H1 (cell line): ENCODE measurements at regions not wholly inside any gene's neighbourhood (a gene's known extent, or its start where the extent isn't known, plus 50 kb on each side); places are given as distances from the start of the nearest gene placed in this dataset.

ENCODE experiments used
- CTCF ChIA-PET: fragments of 300-600 bp; sonication (Branson Sonifier 250); formaldehyde crosslinking; loops from one replicate; lab custom pipeline; 2021; ENCODE audit not compliant: partially characterized antibody; lab: Charles Lee
- POLR2A ChIA-PET: fragments of 300-600 bp; sonication (Branson Sonifier 250); formaldehyde crosslinking; loops from one replicate; lab custom pipeline; 2021; ENCODE audit warnings: inconsistent platforms; ENCODE audit not compliant: partially characterized antibody; lab: Charles Lee
- DNase-seq, 2 experiments: peaks; one replicate each; pipeline versions ENCODE4 v3.0.0 to v3.0.0-alpha.2; 2010 to 2022; ENCODE audit warnings: low spot score in 2 of 2, low read depth in 1 of 2, mixed read lengths in 1 of 2
- FAIRE-seq: peaks from 2 replicates; lab custom pipeline; 2011; peaks lifted over from hg19 to GRCh38; lab: Jason Lieb, UNC
- H2AFZ ChIP-seq: 2 replicates; pipeline ENCODE4 v1.8.1; 2012; ENCODE audit warnings: low read length, inconsistent platforms
- H2AK5ac ChIP-seq: 2 replicates; pipeline ENCODE4 v1.6.1; 2013; ENCODE audit warnings: low read depth, low read length
- H2BK120ac ChIP-seq: replicated peaks from 2 replicates; pipeline ENCODE3; 2013; ENCODE audit warnings: low read depth, low read length, inconsistent platforms
- H2BK12ac ChIP-seq: 2 replicates; pipeline ENCODE4 v1.6.1; 2013; ENCODE audit warnings: low read depth, low read length
- H2BK15ac ChIP-seq: 2 replicates; pipeline ENCODE4 v1.6.1; 2013; ENCODE audit warnings: low read length
- H2BK20ac ChIP-seq: 2 replicates; pipeline ENCODE4 v1.6.1; 2013; ENCODE audit warnings: low read length
- H2BK5ac ChIP-seq: 2 replicates; pipeline ENCODE4 v1.6.1; 2013; ENCODE audit warnings: low read depth, low read length
- H3K14ac ChIP-seq: 2 replicates; pipeline ENCODE4 v1.6.1; 2013; ENCODE audit warnings: inconsistent platforms; ENCODE audit not compliant: insufficient read length
- H3K18ac ChIP-seq: 2 replicates; pipeline ENCODE4 v1.6.1; 2013; ENCODE audit warnings: low read length; ENCODE audit errors: extremely low read depth
- H3K23ac ChIP-seq: 2 replicates; pipeline ENCODE4 v1.6.1; 2013; ENCODE audit warnings: inconsistent platforms; ENCODE audit not compliant: insufficient read length
- H3K23me2 ChIP-seq: 2 replicates; pipeline ENCODE4 v1.6.1; 2013; ENCODE audit warnings: low read depth, low read length
- H3K27ac ChIP-seq: 2 replicates; pipeline ENCODE4 v1.6.1; 2011; ENCODE audit warnings: low read depth, low read length, inconsistent platforms
- H3K27me3 ChIP-seq, 4 experiments: replicated peaks in 1 of 4; 1 replicate in 1 of 4; 2 replicates in 3 of 4; pipeline versions ENCODE4 v1.6.1 to v1.8.1; 2011 to 2013; ENCODE audit warnings: low read length in 3 of 4, mild to moderate bottlenecking in 3 of 4, inconsistent platforms in 2 of 4, mixed read lengths in 2 of 4, moderate library complexity in 1 of 4; ENCODE audit not compliant: control insufficient read depth in 3 of 4, insufficient read depth in 3 of 4; ENCODE audit errors: extremely low read depth in 1 of 4
- H3K36me3 ChIP-seq, 4 experiments: 2 replicates each; pipeline versions ENCODE4 v1.6.1 to v1.8.1; 2011 to 2013; ENCODE audit warnings: mild to moderate bottlenecking in 4 of 4, low read length in 3 of 4, moderate library complexity in 2 of 4, control low read depth in 1 of 4, inconsistent platforms in 1 of 4; ENCODE audit not compliant: insufficient read depth in 4 of 4, control insufficient read depth in 2 of 4
- H3K4ac ChIP-seq: replicated peaks from 2 replicates; pipeline ENCODE3; 2013; ENCODE audit warnings: low read length, low read depth, mixed read lengths, inconsistent platforms; ENCODE audit not compliant: insufficient read length
- H3K4me1 ChIP-seq, 4 experiments: replicated peaks in 1 of 4; 1 replicate in 1 of 4; 2 replicates in 3 of 4; pipeline versions ENCODE4 v1.6.1 to v1.8.1; 2011 to 2013; ENCODE audit warnings: low read length in 3 of 4, inconsistent platforms in 2 of 4, mixed read lengths in 1 of 4; ENCODE audit not compliant: insufficient read depth in 4 of 4, control insufficient read depth in 3 of 4
- H3K4me2 ChIP-seq, 2 experiments: 2 replicates each; pipeline versions ENCODE4 v1.6.1 to v1.8.1; 2011 to 2013; ENCODE audit warnings: low read depth in 2 of 2, low read length in 2 of 2, control low read depth in 1 of 2, inconsistent platforms in 1 of 2, mild to moderate bottlenecking in 1 of 2; ENCODE audit not compliant: insufficient read depth in 1 of 2
- H3K4me3 ChIP-seq, 4 experiments: fragments of 200-600, 300-600 bp in 1 of 4; sonication (generic), shearing (Covaris generic), sonication (Bioruptor Twin) in 1 of 4; 2 replicates each; pipeline versions ENCODE4 v1.5.1 to v1.8.1; 2011 to 2016; ENCODE audit warnings: low read length in 4 of 4, low read depth in 3 of 4, control low read depth in 2 of 4, inconsistent platforms in 2 of 4, mild to moderate bottlenecking in 2 of 4, mixed read lengths in 1 of 4, moderate library complexity in 1 of 4; ENCODE audit not compliant: insufficient read depth in 2 of 4; ENCODE audit errors: extremely low read depth in 1 of 4
- H3K56ac ChIP-seq: replicated peaks from 2 replicates; pipeline ENCODE3; 2013; ENCODE audit warnings: low read depth, mild to moderate bottlenecking, mixed read lengths, low read length, inconsistent platforms; ENCODE audit not compliant: insufficient read length
- H3K79me1 ChIP-seq: 2 replicates; pipeline ENCODE4 v1.6.1; 2013; ENCODE audit warnings: low read depth, low read length, control low read depth
- H3K79me2 ChIP-seq, 2 experiments: 2 replicates each; pipeline versions ENCODE4 v1.6.1 to v1.8.1; 2012 to 2013; ENCODE audit warnings: low read length in 2 of 2, mild to moderate bottlenecking in 2 of 2, inconsistent platforms in 1 of 2; ENCODE audit not compliant: insufficient read depth in 2 of 2, control insufficient read depth in 1 of 2
- H3K9ac ChIP-seq, 4 experiments: replicated peaks in 1 of 4; 1 replicate in 1 of 4; 2 replicates in 3 of 4; pipeline versions ENCODE4 v1.6.1 to v1.8.1; 2011 to 2013; ENCODE audit warnings: low read depth in 3 of 4, low read length in 3 of 4, control low read depth in 2 of 4, mild to moderate bottlenecking in 2 of 4, moderate library complexity in 2 of 4, inconsistent platforms in 1 of 4; ENCODE audit errors: extremely low read depth in 1 of 4
- H3K9me3 ChIP-seq, 2 experiments: 2 replicates each; pipeline versions ENCODE4 v1.6.1 to v1.8.1; 2012 to 2013; ENCODE audit warnings: mild to moderate bottlenecking in 2 of 2, moderate library complexity in 2 of 2, control low read depth in 1 of 2, inconsistent platforms in 1 of 2, low read depth in 1 of 2, low read length in 1 of 2, mixed read lengths in 1 of 2; ENCODE audit not compliant: insufficient read depth in 2 of 2
- H4K20me1 ChIP-seq, 2 experiments: replicated peaks in 1 of 2; 2 replicates each; pipeline versions ENCODE3 to v1.8.1; 2011 to 2013; ENCODE audit warnings: inconsistent platforms in 2 of 2, low read length in 2 of 2, mild to moderate bottlenecking in 1 of 2; ENCODE audit not compliant: insufficient read depth in 2 of 2, control insufficient read depth in 1 of 2
- H4K5ac ChIP-seq: 2 replicates; pipeline ENCODE4 v1.6.1; 2013; ENCODE audit warnings: low read length, low read depth, mixed read lengths, inconsistent platforms; ENCODE audit not compliant: insufficient read length
- H4K8ac ChIP-seq: 2 replicates; pipeline ENCODE4 v1.8.0; 2013; ENCODE audit warnings: mild to moderate bottlenecking, moderate library complexity, low read length, inconsistent platforms; ENCODE audit not compliant: insufficient read depth; ENCODE audit errors: extremely low read depth
- H4K91ac ChIP-seq: replicated peaks from 2 replicates; pipeline ENCODE3; 2013; ENCODE audit warnings: low read length, mixed read lengths, inconsistent platforms; ENCODE audit not compliant: insufficient read length
- CREB1 ChIP-seq: IDR thresholded peaks from 2 replicates; pipeline ENCODE4 v1.6.1; 2012; ENCODE audit warnings: inconsistent platforms
- FOSL1 ChIP-seq: IDR thresholded peaks from 2 replicates; pipeline ENCODE4 v1.6.1; 2011; ENCODE audit warnings: mild to moderate bottlenecking, low read depth, low read length, moderate library complexity; ENCODE audit not compliant: insufficient read depth
- KDM1A ChIP-seq: fragments of 200-600, 300-600 bp; sonication (generic); IDR thresholded peaks from 2 replicates; pipeline ENCODE4 v1.7.1; 2016; ENCODE audit warnings: mild to moderate bottlenecking, low read length, borderline replicate concordance
- RBBP5 ChIP-seq: IDR thresholded peaks from 2 replicates; pipeline ENCODE4 v1.7.1; 2012; ENCODE audit warnings: low read depth, mild to moderate bottlenecking, inconsistent platforms, low read length, moderate library complexity, borderline replicate concordance
- SRF ChIP-seq: IDR thresholded peaks from 2 replicates; pipeline ENCODE4 v1.6.1; 2011; ENCODE audit warnings: mild to moderate bottlenecking, low read depth, low read length, moderate library complexity
- TAF1 ChIP-seq: IDR thresholded peaks from 2 replicates; pipeline ENCODE4 v1.6.1; 2011; ENCODE audit warnings: mild to moderate bottlenecking, low read depth, low read length

DNA sequence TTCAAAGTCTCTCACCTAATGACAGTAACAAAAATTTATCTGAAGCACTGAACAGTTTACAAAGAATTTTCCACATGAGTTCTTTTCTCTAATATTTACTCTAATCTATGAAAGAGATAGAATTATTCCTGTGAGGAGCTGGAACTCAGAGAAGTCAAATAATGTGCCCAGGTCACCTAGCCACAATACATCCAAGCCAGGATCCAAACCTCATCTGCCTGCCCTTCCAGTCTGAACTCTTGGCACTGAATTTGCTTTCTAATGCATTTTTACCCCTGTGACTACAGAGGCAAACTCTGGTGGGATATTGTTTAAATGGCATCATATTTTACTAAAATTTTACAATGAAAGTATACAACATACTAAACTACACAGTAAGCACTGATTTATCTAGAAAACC, 191.4 kb upstream of the RORA start:
- Histone ChIP-seq H3K27ac (no peak overlapping the region), H2BK120ac (no peak overlapping the region), H3K4me2 (no peak overlapping the region), H3K79me1 (no peaks in the 10 kb centered on the region), H4K91ac (no peak overlapping the region), H3K23ac (no peak overlapping the region), H4K5ac (no peak overlapping the region), H3K9me3 (peaks cover 0 to 2% of the 10 kb centered on the region in 2 experiments; a peak in 2 of 4 replicates), H3K56ac (no peak overlapping the region), H2BK12ac (no peak overlapping the region), H3K4ac (no peak overlapping the region), H3K4me3 (no peak overlapping the region), H2BK15ac (no peak overlapping the region), H2BK20ac (no peak overlapping the region)
- CTCF ChIA-PET, result no interaction called here
- FAIRE-seq, result no peak
- DNase-seq, result no peak
- TF ChIP-seq TAF1 (no peak), FOSL1 (no peak), RBBP5 (no peak), CREB1 (no peak), KDM1A (no peak), SRF (no peak)
- TF ChIP-seq, all 59 proteins: peak for 0
- Histone ChIP-seq H3K9ac (no peak overlapping the region), H3K36me3 (no peaks in the 10 kb centered on the region), H3K18ac (no peak overlapping the region), H4K20me1 (no peaks in the 10 kb centered on the region), H3K14ac (no peak overlapping the region), H2AK5ac (no peak overlapping the region), H3K4me1 (peaks cover 0 to 3% (median 0%) of the 10 kb centered on the region in 4 experiments; a peak in 1 of 7 replicates), H4K8ac (no peak overlapping the region), H2BK5ac (no peak overlapping the region), H3K79me2 (no peaks in the 10 kb centered on the region), H3K27me3 (no peaks in the 10 kb centered on the region), H3K23me2 (no peaks in the 10 kb centered on the region), H2AFZ (no peak overlapping the region)
- POLR2A ChIA-PET, result no interaction called here
